Mucosa of descending colon (tissue), 3 donors: ENCODE measurements at regions not wholly inside any gene's neighbourhood (a gene's known extent, or its start where the extent isn't known, plus 50 kb on each side); places are given as distances from the start of the nearest gene placed in this dataset.

Experiments used
- ATAC-seq: fragments of 200-7000 bp; cut with Tn5 transposase; one replicate; pipeline ENCODE4 v1.9.1; 2020; ENCODE audit warnings: mild to moderate bottlenecking, moderate library complexity
- DNase-seq, 3 donors: peaks; one replicate each; pipeline ENCODE4 v3.0.0-alpha.2; 2020
- H3K36me3 ChIP-seq: fragments of 200-600 bp; one replicate; pipeline ENCODE4 v1.8.0; 2021; ENCODE audit warnings: low read depth, mild to moderate bottlenecking
- H3K4me1 ChIP-seq: fragments of 200-600 bp; one replicate; pipeline ENCODE4 v1.8.0; 2021; ENCODE audit warnings: low read depth, mild to moderate bottlenecking
- H3K4me3 ChIP-seq: fragments of 200-600 bp; one replicate; pipeline ENCODE4 v1.8.0; 2021; ENCODE audit warnings: mild to moderate bottlenecking
- H3K9me3 ChIP-seq: fragments of 200-600 bp; one replicate; pipeline ENCODE4 v1.8.0; 2021; ENCODE audit warnings: mild to moderate bottlenecking
- CTCF ChIP-seq: fragments of 200-600 bp; IDR thresholded peaks from one replicate; pipeline ENCODE4 v1.8.0; 2022; ENCODE audit warnings: antibody characterized with exemption, mild to moderate bottlenecking
- intact Hi-C, 2 donors: fragments of 100-400 bp; cut with DNase I in 1 of 2; cut with micrococcal nuclease in 1 of 2; formaldehyde crosslinking; loops; one replicate each; pipeline versions ENCODE4 v1.11.0 to v1.11.1; 2022; cut with DNase I, micrococcal nuclease
- donor health status: DM: no; HTN: no; CAD: no; lungs with moderate emphysema.
- donor health status: DM: no; HTN: no; CAD: no.
- donor health status: DM: no; HTN: yes; CAD: no.

- Histone ChIP-seq H3K4me3 (no peak overlapping the region), H3K36me3 (no peaks in the 10 kb centered on the region), H3K4me1 (no peaks in the 10 kb centered on the region), H3K9me3 (no peaks in the 10 kb centered on the region)
- ATAC-seq (no peak), DNase-seq (no peak)
- no peak for TF ChIP-seq CTCF
- intact Hi-C loops, result no loop called here
Measured at GRCh38 chr2:234858790-234859329, 93.0 kb upstream of the SH3BP4 start.

- no peak for TF ChIP-seq CTCF
- Histone ChIP-seq H3K36me3 (no peaks in the 10 kb centered on the region), H3K9me3 (no peaks in the 10 kb centered on the region), H3K4me3 (no peak overlapping the region), H3K4me1 (no peaks in the 10 kb centered on the region)
- DNase-seq (no peak), ATAC-seq (no peak)
- intact Hi-C loops, result no loop called here
Measured at GRCh38 chr2:234858145-234858544, 93.7 kb upstream of the SH3BP4 start.

GRCh38 chr2:234853729-234854128, 98.1 kb upstream of the SH3BP4 start:
- no peak overlapping the region for H3K4me3 ChIP-seq
- ATAC-seq, result no peak

GRCh38 chr2:234852941-234853340, 98.9 kb upstream of the SH3BP4 start:
- Histone ChIP-seq H3K9me3 (no peaks in the 10 kb centered on the region), H3K4me3 (no peak overlapping the region), H3K36me3 (no peaks in the 10 kb centered on the region), H3K4me1 (no peaks in the 10 kb centered on the region)
- intact Hi-C loops, result no loop called here
- ATAC-seq, result no peak
- no peak for TF ChIP-seq CTCF
- no peak for DNase-seq

More at GRCh38 chr2:234853729-234854128, 98.1 kb upstream of the SH3BP4 start:
- no peaks in the 10 kb centered on the region for H3K9me3 ChIP-seq
- no peaks in the 10 kb centered on the region for H3K4me1 ChIP-seq
- no peak for DNase-seq
- no peak for TF ChIP-seq CTCF
- no peaks in the 10 kb centered on the region for H3K36me3 ChIP-seq
- intact Hi-C loops, result no loop called here

GRCh38 chr2:234852035-234852434, 99.8 kb upstream of the SH3BP4 start:
- intact Hi-C loops, result no loop called here
- no peaks in the 10 kb centered on the region for H3K36me3 ChIP-seq
- H3K4me1 ChIP-seq, result no peaks in the 10 kb centered on the region
- TF ChIP-seq CTCF, result no peak
- DNase-seq (no peak), ATAC-seq (no peak)
- no peak overlapping the region for H3K4me3 ChIP-seq
- H3K9me3 ChIP-seq, result no peaks in the 10 kb centered on the region

- no peaks in the 10 kb centered on the region for H3K36me3 ChIP-seq
- no peaks in the 10 kb centered on the region for H3K4me1 ChIP-seq
- TF ChIP-seq CTCF, result no peak
- no peaks in the 10 kb centered on the region for H3K9me3 ChIP-seq
- intact Hi-C loops, result no loop called here
- DNase-seq, result no peak
- no peak for ATAC-seq
- H3K4me3 ChIP-seq, result no peak overlapping the region
Measured at GRCh38 chr2:234851451-234851850, 100.4 kb upstream of the SH3BP4 start.
